ENCODE measurements at regions not wholly inside any gene's neighbourhood (a gene's known extent, or its start where the extent isn't known, plus 50 kb on each side); places are given as distances from the start of the nearest gene placed in this dataset.

GRCh38 chr12:90238663-90239271 lies 530.1 kb upstream of the ATP2B1 start:
- Histone ChIP-seq H3K79me2 (ENCODE audit: insufficient read depth, low read length) (no peaks in the 10 kb centered on the region), H3K9ac (ENCODE audit: low read depth, low read length) (no peak overlapping the region), H3K36me3 (ENCODE audit: insufficient read depth, low read length) (no peaks in the 10 kb centered on the region), H3K27ac (ENCODE audit: low read length) (no peak overlapping the region), H3K4me2 (ENCODE audit: insufficient read depth, low read length) (no peak overlapping the region), H2AFZ (ENCODE audit: low read depth, low read length) (no peak overlapping the region), H3K27me3 (ENCODE audit: insufficient read depth, low read length, poor library complexity) (no peaks in the 10 kb centered on the region), H3K9me3 (ENCODE audit: insufficient read depth, low read length, severe bottlenecking) (no peaks in the 10 kb centered on the region), H3K4me3 (ENCODE audit: low read depth in 1 of 2, low read length in 2 of 2) (no peak overlapping the region), H4K20me1 (ENCODE audit: insufficient read depth, low read length) (no peaks in the 10 kb centered on the region), H3K4me1 (ENCODE audit: insufficient read depth, low read length) (no peaks in the 10 kb centered on the region)
- ATAC-seq (ENCODE audit: insufficient read depth, low read depth) = no peak
- TF ChIP-seq EZH2 (IDR thresholded peaks at IDR 0.05; ENCODE audit: borderline replicate concordance, low read depth, low read length, severe bottlenecking) (no peak), CTCF (IDR thresholded peaks at IDR 0.05; ENCODE audit: borderline replicate concordance, extremely low read depth, low read length, poor library complexity, severe bottlenecking) (no peak)
- no peak for DNase-seq

- no peak for ATAC-seq (ENCODE audit: insufficient read depth, low read depth)
- Histone ChIP-seq H3K4me2 (ENCODE audit: insufficient read depth, low read length) (no peak overlapping the region), H3K4me1 (ENCODE audit: insufficient read depth, low read length) (no peaks in the 10 kb centered on the region), H3K27me3 (ENCODE audit: insufficient read depth, low read length, poor library complexity) (no peaks in the 10 kb centered on the region), H3K79me2 (ENCODE audit: insufficient read depth, low read length) (no peaks in the 10 kb centered on the region), H3K36me3 (ENCODE audit: insufficient read depth, low read length) (no peaks in the 10 kb centered on the region), H4K20me1 (ENCODE audit: insufficient read depth, low read length) (no peaks in the 10 kb centered on the region), H3K27ac (ENCODE audit: low read length) (no peak overlapping the region), H3K4me3 (ENCODE audit: low read depth in 1 of 2, low read length in 2 of 2) (no peak overlapping the region), H2AFZ (ENCODE audit: low read depth, low read length) (no peak overlapping the region), H3K9ac (ENCODE audit: low read depth, low read length) (no peak overlapping the region), H3K9me3 (ENCODE audit: insufficient read depth, low read length, severe bottlenecking) (no peaks in the 10 kb centered on the region)
- TF ChIP-seq CTCF (IDR thresholded peaks at IDR 0.05; ENCODE audit: borderline replicate concordance, extremely low read depth, low read length, poor library complexity, severe bottlenecking) (no peak), EZH2 (IDR thresholded peaks at IDR 0.05; ENCODE audit: borderline replicate concordance, low read depth, low read length, severe bottlenecking) (no peak)
- no peak for DNase-seq
These were observed 529.2 kb upstream of the ATP2B1 start for GRCh38 chr12:90237841-90238240.

- H3K27ac ChIP-seq (ENCODE audit: low read length) = no peak overlapping the region
- no peaks in the 10 kb centered on the region for H3K79me2 ChIP-seq (ENCODE audit: insufficient read depth, low read length)
- no peak overlapping the region for H3K9ac ChIP-seq (ENCODE audit: low read depth, low read length)
- no peak overlapping the region for H2AFZ ChIP-seq (ENCODE audit: low read depth, low read length)
- H4K20me1 ChIP-seq (ENCODE audit: insufficient read depth, low read length) = no peaks in the 10 kb centered on the region
- TF ChIP-seq EZH2 (IDR thresholded peaks at IDR 0.05; ENCODE audit: borderline replicate concordance, low read depth, low read length, severe bottlenecking) = no peak
- no peak for TF ChIP-seq CTCF (IDR thresholded peaks at IDR 0.05; ENCODE audit: borderline replicate concordance, extremely low read depth, low read length, poor library complexity, severe bottlenecking)
- no peak overlapping the region for H3K4me2 ChIP-seq (ENCODE audit: insufficient read depth, low read length)
- H3K4me3 ChIP-seq (ENCODE audit: low read depth in 1 of 2, low read length in 2 of 2) = no peak overlapping the region
- no peak for ATAC-seq (ENCODE audit: insufficient read depth, low read depth)
- H3K36me3 ChIP-seq (ENCODE audit: insufficient read depth, low read length) = no peaks in the 10 kb centered on the region
- no peaks in the 10 kb centered on the region for H3K9me3 ChIP-seq (ENCODE audit: insufficient read depth, low read length, severe bottlenecking)
- no peaks in the 10 kb centered on the region for H3K27me3 ChIP-seq (ENCODE audit: insufficient read depth, low read length, poor library complexity)
- DNase-seq = no peak
- peaks cover 3% of the 10 kb centered on the region; the same call in 1 of the 2 replicates for H3K4me1 ChIP-seq (ENCODE audit: insufficient read depth, low read length)
These were observed 527.0 kb upstream of the ATP2B1 start for GRCh38 chr12:90235642-90236041.
